ENCODE measurements at regions not wholly inside any gene's neighbourhood (a gene's known extent, or its start where the extent isn't known, plus 50 kb on each side); places are given as distances from the start of the nearest gene placed in this dataset.

- DNase-seq: no peak
Measured at GRCh38 chr5:1946122-1946677, 63.5 kb upstream of the IRX4 start.

- DNase-seq: no peak
Measured at GRCh38 chr5:1945606-1946005, 62.9 kb upstream of the IRX4 start.

DNA sequence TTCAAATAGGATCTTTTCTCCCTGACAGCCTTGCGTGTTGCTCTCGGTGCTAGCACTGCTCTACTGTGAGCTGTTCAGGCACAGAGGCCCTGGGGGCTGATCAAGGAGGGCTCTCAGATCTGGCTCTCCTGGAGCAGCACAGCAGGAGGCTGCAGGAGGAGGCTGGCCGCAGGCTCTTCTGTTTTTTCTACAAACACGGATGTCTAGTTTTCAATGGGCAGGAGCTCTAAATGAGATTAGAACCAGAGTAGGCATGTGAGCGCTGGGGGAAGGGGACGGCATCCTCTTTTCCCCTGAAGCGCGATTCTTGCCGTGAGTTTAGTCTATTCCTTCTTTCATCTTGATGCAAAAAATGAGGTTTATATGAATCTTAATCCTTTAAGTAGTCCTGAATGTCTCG, 61.7 kb upstream of the IRX4 start:
- no peak for DNase-seq

- DNase-seq: no peak
Measured at GRCh38 chr5:1943481-1943880, 60.8 kb upstream of the IRX4 start.

DNA sequence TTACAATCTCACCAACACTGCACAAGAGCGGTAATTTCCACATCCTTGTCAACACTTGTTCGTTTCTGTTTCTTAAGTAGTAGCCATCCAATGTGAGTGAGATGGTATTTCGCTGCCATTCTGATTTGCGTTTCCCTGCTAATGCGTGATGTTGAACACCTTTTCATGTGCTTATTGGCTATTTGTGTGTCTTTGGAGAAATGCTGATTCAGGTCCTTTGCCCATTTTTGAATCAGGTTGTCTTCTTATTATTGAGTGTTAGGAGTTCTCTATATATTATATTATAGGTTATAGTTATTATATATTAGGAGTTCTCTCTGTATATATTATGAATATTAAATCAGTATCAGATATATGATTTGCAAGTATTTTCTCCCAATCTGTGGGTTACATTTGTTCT, 59.9 kb upstream of the IRX4 start:
- no peak for DNase-seq

DNA sequence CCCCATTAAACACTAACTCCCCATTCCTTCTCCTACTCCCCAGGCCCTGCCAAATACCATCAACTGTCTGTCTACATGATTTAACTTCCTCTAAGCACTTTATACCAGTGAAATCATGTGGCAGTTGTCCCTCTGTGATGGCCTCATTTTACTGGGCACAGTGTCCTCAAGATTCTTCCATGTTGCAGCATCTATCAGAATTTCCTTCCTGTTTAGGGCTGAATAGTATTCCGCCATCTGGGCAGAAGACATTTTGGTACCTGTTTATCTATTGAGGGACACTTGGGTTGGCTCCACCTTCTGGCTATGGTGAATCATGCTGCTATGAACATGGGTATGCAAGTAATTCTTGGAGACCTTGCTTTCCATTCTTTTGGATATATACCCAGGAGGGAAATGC, 59.4 kb upstream of the IRX4 start:
- DNase-seq: no peak

- no peak for DNase-seq
Measured at GRCh38 chr5:1939256-1939655, 56.5 kb upstream of the IRX4 start.

DNA sequence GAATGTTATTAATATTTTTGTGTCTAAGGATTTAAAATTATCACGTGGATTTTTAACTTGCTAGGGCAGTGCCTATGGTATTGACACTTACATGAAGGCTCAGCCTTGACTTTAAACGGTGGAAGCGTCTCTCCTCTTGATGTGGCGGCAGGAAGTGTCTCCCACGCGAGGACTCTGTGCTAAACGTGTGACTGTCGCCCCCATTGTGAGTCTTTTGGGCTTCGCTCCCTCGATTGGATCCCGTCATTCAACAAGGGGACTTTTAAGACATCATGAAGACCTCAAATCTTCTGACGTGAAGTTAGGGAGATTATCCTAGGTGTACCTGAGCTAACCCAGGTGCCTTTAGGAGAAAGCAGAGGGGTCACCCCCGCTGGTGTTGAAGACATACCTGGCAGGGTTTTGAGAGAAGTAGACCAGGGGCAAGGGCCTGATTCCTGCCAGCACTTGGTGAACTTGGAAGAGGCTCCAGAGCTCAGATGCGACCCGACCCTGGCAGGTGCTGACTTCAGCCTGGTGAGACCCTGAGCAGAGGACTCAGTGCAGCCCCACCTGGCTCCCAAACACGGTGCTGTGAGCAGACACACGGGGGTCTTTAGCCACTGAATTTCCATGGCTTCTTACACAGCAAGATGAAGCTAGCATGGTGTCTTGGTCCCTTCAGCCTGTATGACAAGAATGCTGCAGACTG, 55.7 kb upstream of the IRX4 start:
- DNase-seq: no peak

GRCh38 chr5:1937590-1937989, 54.9 kb upstream of the IRX4 start:
- DNase-seq: no peak

GRCh38 chr5:1936901-1937300, 54.2 kb upstream of the IRX4 start:
- DNase-seq: no peak

DNA sequence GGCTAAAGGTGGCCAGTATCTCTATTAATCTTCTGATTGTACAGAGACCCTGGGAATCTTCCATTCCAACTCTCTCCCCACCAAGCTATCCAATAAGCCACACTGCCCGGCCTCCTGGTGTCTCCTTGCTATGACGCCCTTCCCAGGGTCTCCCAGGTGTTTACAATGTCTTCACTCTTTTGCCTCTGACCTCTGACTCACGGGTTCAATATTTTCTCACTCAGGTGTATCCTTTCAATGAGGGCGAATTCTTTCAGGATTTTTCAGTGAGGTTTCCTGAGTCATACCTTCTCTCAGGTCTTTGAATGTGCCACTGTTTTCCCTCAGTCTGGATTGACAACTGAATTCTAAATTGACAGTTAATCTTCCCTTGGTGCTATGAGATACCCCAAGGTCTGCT, 53.7 kb upstream of the IRX4 start:
- no peak for DNase-seq

- no peak for DNase-seq
Measured at GRCh38 chr5:1934801-1935429, 52.2 kb upstream of the IRX4 start.

GRCh38 chr5:1934056-1934394, 51.3 kb upstream of the IRX4 start:
- DNase-seq: no peak

DNA sequence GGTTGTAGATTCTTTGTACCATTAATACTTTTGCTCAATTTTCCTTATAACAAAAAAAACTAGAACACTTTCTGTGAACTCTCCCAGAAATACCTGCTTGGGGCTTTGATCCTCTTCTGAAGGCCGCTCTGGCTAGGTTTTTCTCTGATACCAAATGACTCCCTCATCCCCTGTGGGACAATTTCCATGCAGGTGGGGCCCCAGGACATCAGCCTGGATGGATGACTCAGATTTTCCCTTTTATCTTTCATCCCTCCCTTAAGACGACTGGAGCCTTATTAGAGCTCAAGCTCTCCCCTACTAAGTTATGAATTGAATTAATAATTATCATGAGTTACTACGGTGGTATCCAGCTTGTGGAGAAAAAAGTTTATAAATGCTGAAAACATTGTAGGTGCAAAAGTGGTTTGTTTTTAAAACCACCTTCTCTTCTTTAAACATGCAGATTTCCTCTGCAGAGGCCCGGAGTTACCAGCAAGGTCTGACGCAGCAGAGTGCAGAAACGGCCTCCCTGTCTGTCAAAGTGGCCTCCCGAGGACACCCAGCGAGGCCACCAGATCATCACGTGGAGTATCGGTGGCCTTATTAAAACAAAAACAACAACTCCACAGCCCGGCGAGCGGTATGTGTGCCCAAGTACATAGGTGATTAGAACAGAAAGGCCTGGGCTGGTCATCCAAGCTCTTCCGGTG, 50.8 kb upstream of the IRX4 start:
- no peak for DNase-seq
